Omental fat pad (tissue), 3 donors: ENCODE measurements at regions not wholly inside any gene's neighbourhood (a gene's known extent, or its start where the extent isn't known, plus 50 kb on each side); places are given as distances from the start of the nearest gene placed in this dataset.

Source experiments
- ATAC-seq: fragments of 150-250 bp; one replicate; pipeline ENCODE4 v1.9.1; 2016; ENCODE audit warnings: mild to moderate bottlenecking, moderate library complexity; ENCODE audit not compliant: low FRiP score
- DNase-seq: peaks from one replicate; pipeline ENCODE4 v3.0.0-alpha.2; 2019; ENCODE audit warnings: low spot score
- TF ChIP-seq, protein P1 (sequence below), 3 donors: fragments of 450-650 bp; IDR thresholded peaks; one replicate each; pipeline ENCODE4 v1.5.1; 2016 to 2017; ENCODE audit warnings: antibody characterized with exemption in 3 of 3, mild to moderate bottlenecking in 3 of 3, moderate library complexity in 2 of 3

DNA sequence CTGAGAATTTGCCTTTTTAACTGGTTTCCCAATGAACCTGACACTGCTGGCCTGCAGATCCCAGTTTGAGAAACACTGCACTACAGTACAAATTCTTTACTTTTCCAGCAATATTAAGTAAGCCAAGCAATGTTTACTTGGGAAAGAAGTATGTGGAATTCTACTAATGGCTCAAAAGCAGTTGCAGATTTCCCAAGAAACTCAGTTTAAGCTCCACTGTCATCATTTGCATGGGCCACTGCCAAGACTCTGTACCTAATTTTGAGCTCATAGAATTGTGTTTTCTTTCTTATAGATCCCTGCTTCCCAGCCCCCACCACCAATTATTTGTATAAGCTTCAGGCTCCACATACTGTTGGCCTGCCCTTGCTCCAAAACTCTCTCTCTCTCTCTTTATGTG lies 676.1 kb downstream of the RNF144A start:
- TF ChIP-seq, protein P1, sequence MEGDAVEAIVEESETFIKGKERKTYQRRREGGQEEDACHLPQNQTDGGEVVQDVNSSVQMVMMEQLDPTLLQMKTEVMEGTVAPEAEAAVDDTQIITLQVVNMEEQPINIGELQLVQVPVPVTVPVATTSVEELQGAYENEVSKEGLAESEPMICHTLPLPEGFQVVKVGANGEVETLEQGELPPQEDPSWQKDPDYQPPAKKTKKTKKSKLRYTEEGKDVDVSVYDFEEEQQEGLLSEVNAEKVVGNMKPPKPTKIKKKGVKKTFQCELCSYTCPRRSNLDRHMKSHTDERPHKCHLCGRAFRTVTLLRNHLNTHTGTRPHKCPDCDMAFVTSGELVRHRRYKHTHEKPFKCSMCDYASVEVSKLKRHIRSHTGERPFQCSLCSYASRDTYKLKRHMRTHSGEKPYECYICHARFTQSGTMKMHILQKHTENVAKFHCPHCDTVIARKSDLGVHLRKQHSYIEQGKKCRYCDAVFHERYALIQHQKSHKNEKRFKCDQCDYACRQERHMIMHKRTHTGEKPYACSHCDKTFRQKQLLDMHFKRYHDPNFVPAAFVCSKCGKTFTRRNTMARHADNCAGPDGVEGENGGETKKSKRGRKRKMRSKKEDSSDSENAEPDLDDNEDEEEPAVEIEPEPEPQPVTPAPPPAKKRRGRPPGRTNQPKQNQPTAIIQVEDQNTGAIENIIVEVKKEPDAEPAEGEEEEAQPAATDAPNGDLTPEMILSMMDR (IDR thresholded peaks at IDR 0.05) = no peak
- ATAC-seq = no peak
- no peak for DNase-seq

DNA sequence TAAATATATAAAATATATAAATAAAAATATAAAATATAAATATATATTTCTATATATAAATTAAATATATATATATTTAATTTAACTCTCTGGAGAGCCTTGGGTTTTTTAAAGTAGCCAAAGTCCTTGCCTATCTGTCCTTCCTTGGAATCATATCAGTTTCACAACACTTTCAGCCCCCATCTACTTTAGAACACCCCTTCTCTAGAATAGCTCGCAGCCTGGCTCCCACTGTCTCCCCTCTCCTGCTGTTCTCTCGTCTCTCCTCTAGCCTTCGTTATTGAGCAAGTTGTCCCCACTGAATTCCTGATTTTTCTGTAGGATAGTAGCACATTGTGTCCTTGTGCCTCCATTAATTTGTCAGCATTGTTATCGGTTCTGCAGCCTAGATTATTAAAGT lies 677.0 kb downstream of the RNF144A start:
- ATAC-seq (no peak), DNase-seq (no peak)
- TF ChIP-seq, protein P1 (IDR thresholded peaks at IDR 0.05) = no peak

DNA sequence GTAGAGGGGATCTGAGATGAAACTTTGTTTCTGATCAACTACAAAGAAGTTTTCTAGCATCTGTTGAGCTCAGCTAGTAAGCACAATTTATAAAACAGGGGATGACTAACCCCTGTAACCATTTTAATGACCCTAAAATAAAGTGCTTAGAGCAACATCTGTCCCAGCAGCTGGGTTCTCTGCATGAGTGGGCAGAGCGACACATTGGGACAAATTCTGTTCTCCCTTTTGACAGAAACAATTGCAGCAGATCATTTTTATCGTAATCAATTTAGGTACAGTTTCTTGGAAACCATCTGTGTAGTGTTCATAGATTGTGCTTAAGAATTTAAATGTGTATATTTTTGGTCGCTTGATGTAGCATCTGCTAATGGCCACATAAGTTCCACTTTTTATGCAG lies 678.0 kb downstream of the RNF144A start:
- no peak for DNase-seq
- TF ChIP-seq, protein P1 (IDR thresholded peaks at IDR 0.05) = no peak
- no peak for ATAC-seq

DNA sequence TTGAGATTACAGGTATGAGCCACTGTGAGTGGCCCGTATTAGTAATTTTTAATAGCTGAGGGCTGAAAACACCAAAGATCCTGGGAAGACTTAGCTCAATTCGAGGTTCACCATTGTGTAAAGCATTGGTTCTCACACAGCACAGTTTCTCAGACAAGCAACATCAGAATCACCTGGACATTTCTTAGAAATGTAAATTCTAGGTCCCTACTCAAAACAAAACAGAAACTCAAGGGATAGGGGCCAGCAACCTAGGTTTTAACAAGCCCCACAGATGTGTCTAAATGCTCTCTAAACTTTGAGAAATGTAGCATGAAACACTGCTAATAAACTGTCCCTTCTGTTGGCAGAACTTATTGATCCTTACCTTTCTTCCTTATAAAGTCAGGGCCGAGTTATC lies 681.2 kb downstream of the RNF144A start:
- no peak for ATAC-seq
- TF ChIP-seq, protein P1 (IDR thresholded peaks at IDR 0.05) = no peak
- DNase-seq = no peak

DNA sequence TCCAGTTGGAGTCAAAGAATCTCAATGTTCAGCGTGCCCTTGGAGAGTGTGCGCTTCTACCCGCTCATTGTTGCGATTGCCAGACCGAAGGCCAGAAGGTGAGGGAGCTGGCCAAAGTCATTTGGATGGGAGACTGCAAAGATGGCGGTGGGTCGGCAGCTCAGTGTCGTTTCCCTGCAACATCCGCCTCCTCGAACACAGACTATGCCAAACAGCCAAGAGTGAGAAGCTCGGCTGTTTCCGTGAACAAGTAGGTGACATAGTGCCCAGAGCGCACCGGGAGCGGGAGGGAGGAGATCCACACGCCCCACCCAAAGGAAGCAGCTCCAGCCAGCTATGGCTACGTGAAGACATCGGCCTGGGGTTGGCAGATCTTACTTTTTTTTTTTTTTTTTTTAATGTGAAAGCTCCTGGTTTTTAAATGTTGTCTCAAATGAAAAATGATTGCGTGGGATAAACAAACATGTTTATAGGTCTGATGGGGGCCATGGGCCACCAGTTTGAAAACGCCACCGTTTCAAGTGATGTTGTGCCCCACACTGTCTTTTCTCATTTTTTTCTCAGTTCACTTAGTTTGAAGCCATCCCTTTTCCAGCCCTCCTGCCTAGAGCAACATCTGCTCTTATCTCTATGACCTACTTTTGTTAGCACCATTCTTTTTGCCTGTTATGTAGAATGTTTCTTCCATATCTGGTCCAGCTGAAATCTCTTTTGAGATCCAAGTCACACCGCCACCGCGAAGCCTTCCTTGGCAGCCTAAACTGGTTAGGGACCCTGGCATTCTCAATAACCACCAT lies 682.4 kb downstream of the RNF144A start:
- TF ChIP-seq, protein P1 (IDR thresholded peaks at IDR 0.05) = no peak
- no peak for ATAC-seq
- DNase-seq = no peak

DNA sequence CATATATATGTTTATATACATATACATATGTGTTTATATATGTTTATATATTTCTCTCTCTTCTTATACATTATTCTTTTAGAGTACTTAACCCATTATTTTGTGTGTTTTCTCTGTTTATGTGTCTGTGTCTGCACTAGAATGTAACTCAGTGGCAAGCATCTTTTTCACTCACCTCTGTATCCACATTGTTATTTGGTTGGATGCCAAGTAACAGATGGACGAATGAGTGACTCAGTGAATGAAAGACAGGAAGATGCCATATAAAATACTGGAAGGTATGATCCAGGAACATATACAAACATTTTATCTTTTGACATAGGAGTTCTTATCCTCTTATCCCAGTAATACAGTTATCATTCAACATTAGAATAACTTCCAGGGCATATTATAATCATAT lies 684.8 kb downstream of the RNF144A start:
- TF ChIP-seq, protein P1 (IDR thresholded peaks at IDR 0.05) = no peak
- DNase-seq (no peak), ATAC-seq (no peak)

DNA sequence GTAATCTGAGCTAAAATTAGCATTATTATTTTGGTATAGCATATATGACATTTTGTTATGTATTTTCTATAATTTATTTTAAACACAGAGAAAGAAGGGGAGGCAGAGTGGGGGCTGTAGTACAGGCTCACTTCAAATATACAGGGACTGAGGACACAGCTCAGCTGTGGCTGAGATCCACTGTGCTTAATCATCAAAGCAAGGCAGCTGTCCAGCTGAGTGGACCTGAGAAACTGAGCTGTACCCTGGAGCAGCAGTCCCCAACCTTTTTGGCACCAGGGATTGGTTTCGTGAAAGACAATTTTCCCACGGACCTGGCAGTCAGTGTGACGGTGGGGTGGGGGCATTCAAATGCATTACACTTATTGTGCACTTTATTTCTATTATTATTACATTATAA lies 687.2 kb downstream of the RNF144A start:
- DNase-seq = no peak
- TF ChIP-seq, protein P1 (IDR thresholded peaks at IDR 0.05) = no peak
- no peak for ATAC-seq
